IMR-90 (cell line): ENCODE measurements at regions not wholly inside any gene's neighbourhood (a gene's known extent, or its start where the extent isn't known, plus 50 kb on each side); places are given as distances from the start of the nearest gene placed in this dataset.

Experiments used
- ATAC-seq: fragments of 200-7000 bp; cut with Tn5 transposase; 2 replicates; pipeline ENCODE4 v1.9.1; 2020; ENCODE audit warnings: low read depth, mild to moderate bottlenecking, moderate library complexity
- BruUV-seq: library from RNA; stranded (reverse); fragments of 400-500 nt; replicated peaks from 2 replicates; lab custom pipeline; 2021; lab: Mats Ljungman, UMichigan
- CTCF ChIA-PET: fragments of 300-600 bp; formaldehyde crosslinking; extraction: SDS; loops from one replicate; lab custom pipeline; 2021; ENCODE audit warnings: antibody characterized with exemption; lab: Yijun Ruan, JAX
- POLR2A ChIA-PET: fragments of 300-600 bp; sonication (Branson Sonifier 250); formaldehyde crosslinking; loops from one replicate; lab custom pipeline; 2022; ENCODE audit warnings: antibody characterized with exemption; ENCODE audit not compliant: unreplicated experiment; lab: Charles Lee
- DNase-seq: peaks from one replicate; pipeline ENCODE4 v3.0.0; 2013
- H2AFZ ChIP-seq: replicated peaks from 2 replicates; pipeline ENCODE3; 2013; ENCODE audit warnings: low read length, mild to moderate bottlenecking; ENCODE audit not compliant: poor library complexity
- H2AK5ac ChIP-seq: 2 replicates; pipeline ENCODE4 v1.6.1; 2013; ENCODE audit warnings: low read depth, low read length, inconsistent platforms
- H2AK9ac ChIP-seq: replicated peaks from 2 replicates; pipeline ENCODE3; 2013; ENCODE audit warnings: mild to moderate bottlenecking, low read depth, low read length, moderate library complexity; ENCODE audit not compliant: poor library complexity
- H2BK120ac ChIP-seq: 2 replicates; pipeline ENCODE4 v1.6.1; 2013; ENCODE audit warnings: low read depth, low read length, inconsistent platforms
- H2BK15ac ChIP-seq: 3 replicates; pipeline ENCODE4 v1.6.1; 2013; ENCODE audit warnings: low read depth, low read length, inconsistent platforms
- H2BK20ac ChIP-seq: 2 replicates; pipeline ENCODE4 v1.6.1; 2013; ENCODE audit warnings: low read depth, mild to moderate bottlenecking, inconsistent platforms, low read length, moderate library complexity
- H2BK5ac ChIP-seq: 2 replicates; pipeline ENCODE4 v1.6.1; 2013; ENCODE audit warnings: mild to moderate bottlenecking, low read depth, low read length, inconsistent platforms; ENCODE audit not compliant: poor library complexity, severe bottlenecking
- H3K14ac ChIP-seq: replicated peaks from 2 replicates; pipeline ENCODE4 v1.6.1; 2013; ENCODE audit warnings: low read depth, low read length, inconsistent platforms
- H3K18ac ChIP-seq: 2 replicates; pipeline ENCODE4 v1.6.1; 2013; ENCODE audit warnings: low read depth, low read length, control low read depth
- H3K23ac ChIP-seq: 2 replicates; pipeline ENCODE4 v1.6.1; 2013; ENCODE audit warnings: low read depth, low read length, inconsistent platforms
- H3K27ac ChIP-seq: 2 replicates; pipeline ENCODE4 v1.5.1; 2013; ENCODE audit warnings: mild to moderate bottlenecking, control low read depth, low read length; ENCODE audit not compliant: insufficient read depth
- H3K27me3 ChIP-seq: 2 replicates; pipeline ENCODE4 v1.6.1; 2013; ENCODE audit warnings: low read length; ENCODE audit not compliant: control insufficient read depth, insufficient read depth
- H3K36me3 ChIP-seq: 2 replicates; pipeline ENCODE4 v1.6.1; 2013; ENCODE audit warnings: low read length, mixed read lengths; ENCODE audit not compliant: control insufficient read depth, insufficient read depth
- H3K4ac ChIP-seq: 2 replicates; pipeline ENCODE4 v1.6.1; 2013; ENCODE audit warnings: low read depth, low read length, inconsistent platforms
- H3K4me1 ChIP-seq: 2 replicates; pipeline ENCODE4 v1.6.1; 2013; ENCODE audit warnings: low read length, mixed read lengths; ENCODE audit not compliant: control insufficient read depth, insufficient read depth
- H3K4me2 ChIP-seq: 2 replicates; pipeline ENCODE4 v1.6.1; 2013; ENCODE audit warnings: low read depth, mild to moderate bottlenecking, control low read depth, low read length, moderate library complexity
- H3K4me3 ChIP-seq: 2 replicates; pipeline ENCODE4 v1.5.1; 2013; ENCODE audit warnings: low read depth, mild to moderate bottlenecking, control low read depth, low read length, moderate library complexity; ENCODE audit not compliant: insufficient read depth
- H3K56ac ChIP-seq: 2 replicates; pipeline ENCODE4 v1.6.1; 2013; ENCODE audit warnings: low read length, inconsistent platforms; ENCODE audit not compliant: insufficient read depth; ENCODE audit errors: extremely low read depth
- H3K79me1 ChIP-seq, 2 experiments: 2 replicates each; pipeline ENCODE4 v1.6.1; 2013; ENCODE audit warnings: low read length in 2 of 2, inconsistent platforms in 1 of 2, low read depth in 1 of 2
- H3K9ac ChIP-seq: 2 replicates; pipeline ENCODE4 v1.6.1; 2013; ENCODE audit warnings: low read depth, low read length, control low read depth
- H3K9me1 ChIP-seq: 2 replicates; pipeline ENCODE4 v1.6.1; 2013; ENCODE audit warnings: low read length, inconsistent platforms; ENCODE audit not compliant: insufficient read depth
- H3K9me3 ChIP-seq: 2 replicates; pipeline ENCODE4 v1.6.1; 2013; ENCODE audit warnings: low read length; ENCODE audit not compliant: control insufficient read depth, insufficient read depth
- H4K20me1 ChIP-seq: 2 replicates; pipeline ENCODE4 v1.6.1; 2013; ENCODE audit warnings: low read length, inconsistent platforms; ENCODE audit not compliant: insufficient read depth
- H4K5ac ChIP-seq: 2 replicates; pipeline ENCODE4 v1.6.1; 2013; ENCODE audit warnings: mild to moderate bottlenecking, low read depth, low read length, control low read depth
- H4K8ac ChIP-seq, 2 experiments: 2 replicates each; pipeline ENCODE4 v1.6.1; 2013; ENCODE audit warnings: low read depth in 2 of 2, low read length in 2 of 2, control low read depth in 1 of 2, inconsistent platforms in 1 of 2
- H4K91ac ChIP-seq: 2 replicates; pipeline ENCODE4 v1.6.1; 2013; ENCODE audit warnings: low read depth, low read length, inconsistent platforms; ENCODE audit not compliant: insufficient read depth
- BHLHE40 ChIP-seq: fragments of 150-350 bp; IDR thresholded peaks from 2 replicates; pipeline ENCODE4 v1.6.1; 2016; ENCODE audit warnings: mild to moderate bottlenecking, low read depth, low read length
- CHD1 ChIP-seq: IDR thresholded peaks from 2 replicates; pipeline ENCODE4 v1.6.1; 2012; ENCODE audit warnings: low read depth, low read length, improper control_type of control experiment
- MXI1 ChIP-seq: IDR thresholded peaks from 2 replicates; pipeline ENCODE4 v1.6.1; 2012; ENCODE audit warnings: low read depth, mild to moderate bottlenecking, low read length, moderate library complexity, borderline replicate concordance
- RAD21 ChIP-seq: IDR thresholded peaks from 2 replicates; pipeline ENCODE4 v1.6.1; 2012; ENCODE audit warnings: low read length, improper control_type of control experiment
- USF2 ChIP-seq: fragments of 150-350 bp; IDR thresholded peaks from 2 replicates; pipeline ENCODE4 v1.6.1; 2017; ENCODE audit warnings: mild to moderate bottlenecking, antibody characterized with exemption, low read length, low read depth
- WGBS, 2 experiments: methylation state at CpG; one replicate each; pipeline versions ENCODE4 v1.1.5 to v1.1.7; 2013; ENCODE audit warnings: missing lambda C conversion rate in 2 of 2; ENCODE audit not compliant: insufficient read length in 1 of 2; ENCODE audit errors: extremely low coverage in 2 of 2; 5-methylcytosine and 5-hydroxymethylcytosine counted together
- dilution Hi-C: fragments of 300-500 bp; cut with HindIII; formaldehyde crosslinking; loops from one replicate; pipeline ENCODE4 v1.14.3; 2018; ENCODE audit warnings: low sequenced_read_pairs; ENCODE audit not compliant: unreplicated experiment
- in situ Hi-C: fragments of 300-500 bp; cut with MboI; formaldehyde crosslinking; loops from 3 replicates; pipeline ENCODE4 v1.14.3; 2019; ENCODE audit warnings: low sequenced_read_pairs, inconsistent platforms, mixed read lengths
- intact Hi-C: fragments of 100-400 bp; cut with micrococcal nuclease; formaldehyde crosslinking; loops from 2 replicates; pipeline ENCODE4 v1.10.0; 2022

- H3K56ac ChIP-seq, result no peak overlapping the region
- WGBS, 2 experiments, result no CpG with 5 or more reads among the region's 1 CpG
These were observed 73.6 kb upstream of the CNTN1 start for GRCh38 chr12:40618636-40619035.

More at GRCh38 chr12:40618636-40619035, 73.6 kb upstream of the CNTN1 start:
- intact Hi-C loops (no loop called here), in situ Hi-C loops (no loop called here), dilution Hi-C loops (no loop called here)
- Histone ChIP-seq H3K27ac (no peak overlapping the region), H2AFZ (no peak overlapping the region), H2BK5ac (no peak overlapping the region), H2BK20ac (no peak overlapping the region), H2AK9ac (no peak overlapping the region), H3K9me1 (no peaks in the 10 kb centered on the region), H3K4me2 (no peak overlapping the region), H3K4me1 (no peaks in the 10 kb centered on the region), H2BK15ac (no peak overlapping the region), H3K4me3 (no peak overlapping the region), H4K91ac (no peak overlapping the region), H3K9me3 (0 out of 2 replicates have a peak, but pooled peaks cover 5% of the 10 kb centered on the region), H4K8ac (no peak overlapping the region), H3K79me1 (no peaks in the 10 kb centered on the region), H2BK120ac (no peak overlapping the region), H3K4ac (no peak overlapping the region), H3K36me3 (no peaks in the 10 kb centered on the region), H3K23ac (no peak overlapping the region), H3K27me3 (no peaks in the 10 kb centered on the region), H3K14ac (no peak overlapping the region), H3K18ac (no peak overlapping the region), H4K5ac (no peak overlapping the region), H2AK5ac (no peak overlapping the region), H4K20me1 (no peaks in the 10 kb centered on the region), H3K9ac (no peak overlapping the region)
- CTCF ChIA-PET, result no interaction called here
- TF ChIP-seq MXI1, result no peak
- no peak for TF ChIP-seq CHD1
- TF ChIP-seq RAD21, result no peak
- no peak for TF ChIP-seq BHLHE40
- TF ChIP-seq USF2, result no peak
- ATAC-seq (no peak), DNase-seq (no peak)
- BruUV-seq, result no TSS peak
- POLR2A ChIA-PET, result no interaction called here
